NCI-H146 treated with DMSO at 0.1 percent for 48 hours (cell line): ENCODE measurements at regions not wholly inside any gene's neighbourhood (a gene's known extent, or its start where the extent isn't known, plus 50 kb on each side); places are given as distances from the start of the nearest gene placed in this dataset.
A peak's percentile ranks its signal among the peaks of the same experiment; 100 is the strongest.

Source experiments
- DNase-seq: peaks from one replicate; lab custom pipeline; 2025; ENCODE audit not compliant: unreplicated experiment; lab: John Stamatoyannopoulos, UW

- no peak for DNase-seq
These were observed 231.8 kb upstream of the SPTLC3 start for GRCh38 chr20:12777016-12777415.

- no peak for DNase-seq
These were observed 222.5 kb upstream of the SPTLC3 start for GRCh38 chr20:12786276-12786675.

GRCh38 chr20:12788632-12789299, 220.0 kb upstream of the SPTLC3 start:
- DNase-seq, result no peak

GRCh38 chr20:12790859-12791258, 217.9 kb upstream of the SPTLC3 start:
- no peak for DNase-seq

GRCh38 chr20:12798286-12798685, 210.5 kb upstream of the SPTLC3 start:
- no peak for DNase-seq

- DNase-seq, result no peak
These were observed 200.7 kb upstream of the SPTLC3 start for GRCh38 chr20:12808006-12808567.

GRCh38 chr20:12815231-12815768, 193.5 kb upstream of the SPTLC3 start:
- no peak for DNase-seq

- DNase-seq, result no peak
These were observed 192.9 kb upstream of the SPTLC3 start for GRCh38 chr20:12815778-12816408.

GRCh38 chr20:12821249-12821648, 187.5 kb upstream of the SPTLC3 start:
- DNase-seq, result no peak

GRCh38 chr20:12823734-12824133, 185.0 kb upstream of the SPTLC3 start:
- no peak for DNase-seq

- DNase-seq, result no peak
These were observed 184.2 kb upstream of the SPTLC3 start for GRCh38 chr20:12824328-12825225.

- no peak for DNase-seq
These were observed 183.6 kb upstream of the SPTLC3 start for GRCh38 chr20:12825226-12825595.

- no peak for DNase-seq
These were observed 180.9 kb upstream of the SPTLC3 start for GRCh38 chr20:12827816-12828385.

GRCh38 chr20:12829170-12829569, 179.6 kb upstream of the SPTLC3 start:
- DNase-seq, result no peak

GRCh38 chr20:12833861-12834260, 174.9 kb upstream of the SPTLC3 start:
- DNase-seq, result no peak

GRCh38 chr20:12835999-12836398, 172.8 kb upstream of the SPTLC3 start:
- no peak for DNase-seq

- no peak for DNase-seq
These were observed 171.1 kb upstream of the SPTLC3 start for GRCh38 chr20:12837646-12838045.

GRCh38 chr20:12838261-12838866, 170.4 kb upstream of the SPTLC3 start:
- no peak for DNase-seq

GRCh38 chr20:12847872-12848271, 160.9 kb upstream of the SPTLC3 start:
- DNase-seq, result no peak

- peak; percentile 28 for DNase-seq
These were observed 159.4 kb upstream of the SPTLC3 start for GRCh38 chr20:12849225-12849910.
